GM19395 (cell line): ENCODE measurements at regions not wholly inside any gene's neighbourhood (a gene's known extent, or its start where the extent isn't known, plus 50 kb on each side); places are given as distances from the start of the nearest gene placed in this dataset.

Experiments used
- ATAC-seq: cut with Tn5 transposase; IDR thresholded peaks from one replicate; pipeline ENCODE4 v1.9.1; 2021; ENCODE audit warnings: mild to moderate bottlenecking, moderate library complexity; ENCODE audit not compliant: unreplicated experiment

- no peak for ATAC-seq
Observed at GRCh38 chrX:25066131-25066530, 50.4 kb upstream of the ARX start.
